GM06990 (cell line): ENCODE measurements at regions not wholly inside any gene's neighbourhood (a gene's known extent, or its start where the extent isn't known, plus 50 kb on each side); places are given as distances from the start of the nearest gene placed in this dataset.

Experiments
- DNase-seq: peaks from one replicate; pipeline ENCODE4 v3.0.0-alpha.2; 2011; ENCODE audit not compliant: insufficient read length; ENCODE audit errors: extremely low read depth
- H3K27me3 ChIP-seq: replicated peaks from 2 replicates; pipeline ENCODE4 v1.6.0; 2011; ENCODE audit warnings: low read length; ENCODE audit not compliant: control insufficient read depth, insufficient read depth
- H3K36me3 ChIP-seq: 2 replicates; pipeline ENCODE4 v1.5.1; 2011; ENCODE audit warnings: low read length; ENCODE audit not compliant: control insufficient read depth, insufficient read depth
- H3K4me3 ChIP-seq: replicated peaks from 2 replicates; pipeline ENCODE4 v1.5.1; 2011; ENCODE audit warnings: low read depth, mild to moderate bottlenecking, control low read depth, low read length
- TF ChIP-seq, protein P1 (sequence below): IDR thresholded peaks from 2 replicates; pipeline ENCODE4 v1.5.1; 2011; ENCODE audit warnings: low read length, control low read depth, mild to moderate bottlenecking, inconsistent platforms; ENCODE audit not compliant: insufficient read depth, poor library complexity, severe bottlenecking

GRCh38 chr4:8728536-8729407, 136.2 kb downstream of the CPZ start:
- Histone ChIP-seq H3K36me3 (no peaks in the 10 kb centered on the region), H3K4me3 (no peak overlapping the region), H3K27me3 (no peaks in the 10 kb centered on the region)
- TF ChIP-seq, protein P1, sequence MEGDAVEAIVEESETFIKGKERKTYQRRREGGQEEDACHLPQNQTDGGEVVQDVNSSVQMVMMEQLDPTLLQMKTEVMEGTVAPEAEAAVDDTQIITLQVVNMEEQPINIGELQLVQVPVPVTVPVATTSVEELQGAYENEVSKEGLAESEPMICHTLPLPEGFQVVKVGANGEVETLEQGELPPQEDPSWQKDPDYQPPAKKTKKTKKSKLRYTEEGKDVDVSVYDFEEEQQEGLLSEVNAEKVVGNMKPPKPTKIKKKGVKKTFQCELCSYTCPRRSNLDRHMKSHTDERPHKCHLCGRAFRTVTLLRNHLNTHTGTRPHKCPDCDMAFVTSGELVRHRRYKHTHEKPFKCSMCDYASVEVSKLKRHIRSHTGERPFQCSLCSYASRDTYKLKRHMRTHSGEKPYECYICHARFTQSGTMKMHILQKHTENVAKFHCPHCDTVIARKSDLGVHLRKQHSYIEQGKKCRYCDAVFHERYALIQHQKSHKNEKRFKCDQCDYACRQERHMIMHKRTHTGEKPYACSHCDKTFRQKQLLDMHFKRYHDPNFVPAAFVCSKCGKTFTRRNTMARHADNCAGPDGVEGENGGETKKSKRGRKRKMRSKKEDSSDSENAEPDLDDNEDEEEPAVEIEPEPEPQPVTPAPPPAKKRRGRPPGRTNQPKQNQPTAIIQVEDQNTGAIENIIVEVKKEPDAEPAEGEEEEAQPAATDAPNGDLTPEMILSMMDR = no peak
- no peak for DNase-seq

GRCh38 chr4:8727546-8728510, 135.3 kb downstream of the CPZ start:
- Histone ChIP-seq H3K4me3 (no peak overlapping the region), H3K27me3 (no peaks in the 10 kb centered on the region), H3K36me3 (no peaks in the 10 kb centered on the region)
- TF ChIP-seq, protein P1 = no peak
- DNase-seq = no peak

GRCh38 chr4:8727131-8727530, 134.6 kb downstream of the CPZ start:
- Histone ChIP-seq H3K36me3 (no peaks in the 10 kb centered on the region), H3K27me3 (no peaks in the 10 kb centered on the region), H3K4me3 (no peak overlapping the region)
- DNase-seq = no peak
- TF ChIP-seq, protein P1 = no peak

GRCh38 chr4:8726344-8726851, 133.8 kb downstream of the CPZ start:
- Histone ChIP-seq H3K27me3 (no peaks in the 10 kb centered on the region), H3K4me3 (no peak overlapping the region), H3K36me3 (no peaks in the 10 kb centered on the region)
- TF ChIP-seq, protein P1 = no peak
- no peak for DNase-seq

- no peak for DNase-seq
- no peak overlapping the region for H3K4me3 ChIP-seq
- H3K36me3 ChIP-seq = no peaks in the 10 kb centered on the region
- TF ChIP-seq, protein P1 = no peak
- no peaks in the 10 kb centered on the region for H3K27me3 ChIP-seq
Measured at GRCh38 chr4:8725845-8726244, 133.3 kb downstream of the CPZ start.
